ENCODE measurements at regions not wholly inside any gene's neighbourhood (a gene's known extent, or its start where the extent isn't known, plus 50 kb on each side); places are given as distances from the start of the nearest gene placed in this dataset.
A peak's percentile ranks its signal among the peaks of the same experiment; 100 is the strongest.
"Not testable (repeated sequence)": the region's sequence is repeated elsewhere in the genome, so short reads cannot be mapped to it uniquely, and the experiment has no call there.

GRCh38 chr5:105619725-105620124, 2051.0 kb downstream of the EFNA5 start:
- no peak for DNase-seq
- in situ Hi-C loops (cut with HindIII; ENCODE audit: low pct_ligation_motif_present, low pct_unique_long_range_greater_than_20kb, low sequenced_read_pairs), result no loop called here

DNA sequence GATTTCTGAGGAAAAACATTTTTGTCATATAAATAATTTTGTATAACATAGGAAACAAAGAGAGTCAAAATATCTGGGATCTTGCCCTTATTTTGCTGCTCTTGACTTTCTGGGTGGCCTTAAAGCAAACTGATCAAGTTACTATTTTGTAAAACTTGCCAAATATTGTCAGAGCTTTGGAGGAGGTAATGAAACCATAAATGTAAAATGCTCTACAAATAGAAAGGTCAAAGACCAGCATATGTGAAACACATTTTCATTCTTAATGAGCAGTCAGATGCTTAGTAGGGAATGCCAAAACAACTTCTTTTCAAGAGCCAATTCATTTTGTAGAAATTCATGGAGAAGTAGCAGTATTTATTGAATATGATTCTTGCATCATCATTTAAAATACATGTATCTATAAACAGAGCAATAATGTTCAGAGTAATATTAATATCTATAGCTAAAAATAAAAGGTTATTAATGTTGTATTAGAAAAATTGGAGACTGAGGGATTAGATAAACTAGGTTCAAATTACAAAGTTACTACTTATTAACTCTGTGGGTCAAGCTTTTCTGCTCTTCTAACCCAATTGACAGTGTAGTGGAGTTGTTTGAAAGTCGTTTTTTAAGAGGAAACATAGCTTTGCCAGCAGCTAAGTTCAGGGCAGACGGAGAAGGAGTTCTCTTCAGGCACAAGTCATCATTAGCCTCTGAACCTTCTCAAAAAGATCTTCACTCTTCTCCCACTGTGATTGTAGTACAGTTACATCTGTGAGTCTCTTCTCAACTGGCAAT, 2053.1 kb downstream of the EFNA5 start:
- no peak for DNase-seq
- in situ Hi-C loops (cut with HindIII; ENCODE audit: low pct_ligation_motif_present, low pct_unique_long_range_greater_than_20kb, low sequenced_read_pairs), result no loop called here

GRCh38 chr5:105616599-105616998, 2054.0 kb upstream of the NUDT12 start:
- in situ Hi-C loops (cut with HindIII; ENCODE audit: low pct_ligation_motif_present, low pct_unique_long_range_greater_than_20kb, low sequenced_read_pairs), result no loop called here
- DNase-seq, result no peak

DNA sequence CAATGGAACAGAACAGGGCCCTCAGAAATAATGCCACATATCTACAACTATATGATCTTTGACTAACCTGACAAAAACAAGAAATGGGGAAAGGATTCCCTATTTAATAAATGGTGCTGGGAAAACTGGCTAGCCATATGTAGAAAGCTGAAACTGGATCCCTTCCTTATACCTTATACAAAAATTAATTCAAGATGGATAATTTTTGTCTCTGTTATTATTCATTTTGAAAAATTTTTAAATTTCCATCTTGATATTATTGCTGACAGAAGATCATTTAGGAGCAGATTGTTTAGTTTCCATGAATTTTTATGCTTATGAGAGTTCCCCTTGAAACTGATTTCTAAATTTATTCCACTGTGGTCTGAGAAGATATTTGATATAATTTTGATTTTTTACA, 2039.8 kb upstream of the NUDT12 start:
- DNase-seq, result peak; percentile 33

DNA sequence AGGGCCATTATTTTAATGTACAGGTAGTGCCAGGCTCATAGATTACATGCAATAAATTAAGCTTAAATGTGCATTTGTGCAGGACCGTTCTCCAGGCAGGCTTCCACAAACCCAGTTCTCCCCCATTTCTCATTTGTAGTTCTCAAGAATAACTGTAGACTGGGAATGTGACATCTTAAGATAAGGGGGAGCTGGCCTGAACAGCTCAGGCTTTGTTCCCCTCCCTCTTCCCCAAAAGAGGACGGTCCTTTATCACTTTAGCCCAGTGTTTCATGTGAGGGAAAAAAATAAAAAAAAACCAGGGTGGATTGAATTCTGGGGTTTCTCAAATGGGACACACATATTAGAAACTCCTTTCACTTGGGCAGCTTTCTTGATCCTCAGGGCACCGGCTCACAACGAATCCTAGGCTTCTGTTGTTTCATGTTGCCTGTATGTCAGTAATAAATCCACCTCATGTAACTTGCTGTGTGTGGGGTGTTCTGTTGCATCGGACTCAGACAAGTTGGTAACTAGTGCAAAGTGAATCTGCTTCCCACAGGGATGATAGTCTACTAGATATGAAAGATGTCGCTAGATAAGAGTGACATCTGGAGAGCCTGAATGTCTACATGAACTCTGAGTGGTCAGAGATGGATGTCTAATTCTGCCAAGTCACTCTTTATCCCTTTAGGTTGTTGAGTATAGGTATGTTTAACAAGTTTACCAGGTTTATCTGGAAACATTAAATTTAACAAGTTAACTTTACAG, 2030.6 kb upstream of the NUDT12 start:
- in situ Hi-C loops (cut with HindIII; ENCODE audit: low pct_ligation_motif_present, low pct_unique_long_range_greater_than_20kb, low sequenced_read_pairs), result no loop called here
- DNase-seq, result no peak

More for the DNA sequence above, 2039.8 kb upstream of the NUDT12 start:
- in situ Hi-C loops (cut with HindIII; ENCODE audit: low pct_ligation_motif_present, low pct_unique_long_range_greater_than_20kb, low sequenced_read_pairs), result not testable (repeated sequence)

GRCh38 chr5:105587963-105588662, 2025.5 kb upstream of the NUDT12 start:
- in situ Hi-C loops (cut with HindIII; ENCODE audit: low pct_ligation_motif_present, low pct_unique_long_range_greater_than_20kb, low sequenced_read_pairs), result no loop called here
- DNase-seq, result peak; percentile 7

DNA sequence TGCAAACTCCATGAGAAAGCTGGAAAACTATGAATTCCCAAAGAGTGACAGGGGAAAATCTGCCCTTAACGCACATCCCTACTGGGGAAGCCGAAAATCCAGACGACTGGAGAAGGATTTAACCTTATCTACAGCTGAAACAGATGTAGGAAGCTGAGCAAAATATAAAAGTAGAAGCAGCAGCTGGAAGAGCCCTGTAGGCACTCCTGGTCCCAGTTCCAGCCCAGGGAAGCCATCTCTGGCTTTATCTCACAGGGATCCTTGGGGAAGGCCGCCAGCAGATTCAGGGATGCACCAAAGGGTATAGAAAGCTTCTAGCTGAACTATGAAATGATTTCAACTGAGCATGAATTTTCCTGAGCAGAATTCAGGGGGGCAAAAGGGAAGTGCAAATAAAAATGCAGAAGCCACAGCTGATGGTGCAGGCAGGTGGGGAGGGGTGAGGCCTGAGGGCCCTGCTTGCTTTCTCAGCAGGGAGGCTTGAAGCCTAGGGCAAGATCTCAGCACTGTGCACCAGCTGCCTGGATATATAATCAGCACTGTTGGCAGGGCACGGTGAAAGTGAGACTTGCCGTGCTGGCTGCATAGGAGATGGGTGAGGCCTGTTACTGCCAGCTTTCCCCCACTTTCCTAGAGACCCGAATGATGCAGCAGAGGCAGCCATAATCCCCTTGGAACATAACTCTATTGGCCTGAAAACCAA, 2019.5 kb upstream of the NUDT12 start:
- in situ Hi-C loops (cut with HindIII; ENCODE audit: low pct_ligation_motif_present, low pct_unique_long_range_greater_than_20kb, low sequenced_read_pairs), result no loop called here
- DNase-seq, result no peak

- in situ Hi-C loops (cut with HindIII; ENCODE audit: low pct_ligation_motif_present, low pct_unique_long_range_greater_than_20kb, low sequenced_read_pairs), result no loop called here
- no peak for DNase-seq
These were observed 2011.0 kb upstream of the NUDT12 start for GRCh38 chr5:105573575-105573974.

DNA sequence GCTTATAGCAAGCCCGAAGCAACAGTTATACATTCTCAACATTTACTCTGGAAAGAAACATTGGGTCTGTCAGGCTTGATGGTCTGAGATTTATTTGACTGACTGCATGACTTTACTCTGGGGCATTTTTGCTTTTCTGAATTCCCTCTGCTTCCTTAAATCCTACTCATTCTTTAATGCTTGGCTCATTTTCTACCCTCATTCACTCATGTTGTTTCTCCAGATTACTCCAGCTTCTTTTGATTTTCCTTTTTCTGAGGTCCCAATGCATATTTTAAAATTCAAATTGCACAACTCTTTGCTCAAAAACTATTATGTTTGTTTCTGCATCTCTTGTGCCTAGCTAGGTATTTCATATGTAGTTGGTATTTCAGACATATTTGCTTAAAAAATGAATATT, 2002.9 kb upstream of the NUDT12 start:
- in situ Hi-C loops (cut with HindIII; ENCODE audit: low pct_ligation_motif_present, low pct_unique_long_range_greater_than_20kb, low sequenced_read_pairs), result no loop called here
- DNase-seq, result no peak

DNA sequence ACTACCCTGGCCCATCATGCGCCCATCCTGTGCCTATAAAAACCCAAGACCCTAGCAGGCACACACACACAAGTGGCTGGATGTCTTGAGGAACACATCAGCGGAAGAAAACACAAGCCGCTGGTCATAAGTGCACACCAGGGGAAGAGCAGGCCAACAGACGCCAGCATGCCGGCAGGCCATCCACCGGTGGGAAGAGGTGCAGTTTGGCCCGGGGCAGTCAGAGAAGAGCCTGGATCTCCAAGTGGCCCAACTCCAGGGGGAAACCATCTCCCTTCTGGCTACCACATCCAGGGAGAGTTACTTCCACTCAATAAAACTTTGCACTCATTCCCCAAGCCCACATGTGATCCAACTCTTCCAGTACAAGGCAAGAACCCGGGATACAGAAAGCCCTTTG, 2001.3 kb upstream of the NUDT12 start:
- DNase-seq, result no peak
- in situ Hi-C loops (cut with HindIII; ENCODE audit: low pct_ligation_motif_present, low pct_unique_long_range_greater_than_20kb, low sequenced_read_pairs), result no loop called here

DNA sequence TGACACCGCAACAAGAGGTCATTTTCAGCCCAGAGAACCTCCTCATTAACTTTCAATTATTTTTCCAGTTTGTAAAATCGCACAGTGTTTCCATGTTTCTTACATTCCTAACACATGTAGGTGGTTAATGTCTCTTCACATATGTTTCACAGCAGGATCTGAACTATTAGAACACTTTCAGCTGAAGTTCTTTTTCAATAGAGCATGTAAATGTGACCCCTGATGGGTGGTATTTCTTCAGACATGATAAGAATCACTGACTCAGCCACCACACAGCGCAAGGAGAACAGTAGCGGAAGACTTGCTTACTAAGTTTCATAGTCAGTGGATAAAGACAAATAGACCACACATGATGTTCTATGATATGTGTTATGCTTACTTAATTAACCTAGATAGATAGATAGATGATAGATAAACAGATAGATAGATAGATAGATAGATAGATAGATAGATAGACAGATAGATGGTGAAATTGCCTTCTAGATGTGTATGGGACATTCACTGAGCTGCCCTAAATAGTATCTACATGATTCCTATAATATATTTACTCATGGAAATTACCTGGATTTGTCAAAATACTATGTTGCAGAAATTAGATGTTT, 1992.1 kb upstream of the NUDT12 start:
- in situ Hi-C loops (cut with HindIII; ENCODE audit: low pct_ligation_motif_present, low pct_unique_long_range_greater_than_20kb, low sequenced_read_pairs), result no loop called here

GRCh38 chr5:105544300-105544699, 1981.7 kb upstream of the NUDT12 start:
- in situ Hi-C loops (cut with HindIII; ENCODE audit: low pct_ligation_motif_present, low pct_unique_long_range_greater_than_20kb, low sequenced_read_pairs), result no loop called here
- no peak for DNase-seq

More for the DNA sequence above, 1992.1 kb upstream of the NUDT12 start:
- no peak for DNase-seq

GRCh38 chr5:105536675-105537074, 1974.1 kb upstream of the NUDT12 start:
- DNase-seq, result no peak
- in situ Hi-C loops (cut with HindIII; ENCODE audit: low pct_ligation_motif_present, low pct_unique_long_range_greater_than_20kb, low sequenced_read_pairs), result no loop called here

- in situ Hi-C loops (cut with HindIII; ENCODE audit: low pct_ligation_motif_present, low pct_unique_long_range_greater_than_20kb, low sequenced_read_pairs), result no loop called here
- DNase-seq, result no peak
These were observed 1968.2 kb upstream of the NUDT12 start for GRCh38 chr5:105530716-105531261.

GRCh38 chr5:105529851-105530250, 1967.3 kb upstream of the NUDT12 start:
- in situ Hi-C loops (cut with HindIII; ENCODE audit: low pct_ligation_motif_present, low pct_unique_long_range_greater_than_20kb, low sequenced_read_pairs), result no loop called here
- no peak for DNase-seq

DNA sequence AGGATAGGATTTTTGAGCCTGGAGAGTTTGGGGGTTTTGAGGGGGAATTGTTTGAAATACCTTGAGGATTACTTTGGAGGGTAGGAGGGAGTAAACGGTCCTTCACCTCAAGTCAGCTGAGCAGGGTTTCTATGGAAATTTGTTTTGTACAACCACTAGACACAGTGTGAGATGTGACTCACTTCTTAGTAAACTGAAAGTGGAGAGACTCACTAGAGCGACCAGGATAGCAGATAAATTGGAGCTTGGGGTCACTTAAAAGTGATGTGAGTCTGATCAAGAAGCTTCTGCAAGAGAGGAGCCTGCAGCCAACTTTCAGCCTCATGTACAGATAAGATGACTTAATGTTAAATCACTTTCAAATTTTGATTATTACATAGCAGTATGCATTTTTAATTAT, 1945.9 kb upstream of the NUDT12 start:
- peak; percentile 20 for DNase-seq
- in situ Hi-C loops (cut with HindIII; ENCODE audit: low pct_ligation_motif_present, low pct_unique_long_range_greater_than_20kb, low sequenced_read_pairs), result no loop called here

GRCh38 chr5:105506692-105507277, 1944.2 kb upstream of the NUDT12 start:
- in situ Hi-C loops (cut with HindIII; ENCODE audit: low pct_ligation_motif_present, low pct_unique_long_range_greater_than_20kb, low sequenced_read_pairs), result no loop called here
- peak; percentile 23 for DNase-seq

DNA sequence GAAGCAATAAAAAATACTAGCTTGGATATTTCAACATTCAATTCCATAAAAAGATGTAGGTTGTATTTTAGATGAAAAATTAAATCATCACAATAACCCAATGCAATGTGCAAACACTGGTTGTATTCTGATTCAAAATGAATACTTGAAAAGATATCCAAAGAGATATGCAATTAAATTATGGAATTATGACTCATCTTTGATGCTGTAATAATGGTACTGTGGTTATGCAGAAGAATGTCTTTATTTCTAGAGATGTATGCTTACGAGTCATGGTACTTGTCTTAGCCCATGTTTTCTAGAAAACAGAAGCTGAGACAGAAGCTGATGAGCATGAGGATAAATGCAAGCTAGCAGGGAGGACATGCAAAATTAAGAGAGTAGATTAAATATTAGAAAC, 1941.4 kb upstream of the NUDT12 start:
- in situ Hi-C loops (cut with HindIII; ENCODE audit: low pct_ligation_motif_present, low pct_unique_long_range_greater_than_20kb, low sequenced_read_pairs), result no loop called here
- no peak for DNase-seq
